ENCODE measurements at regions not wholly inside any gene's neighbourhood (a gene's known extent, or its start where the extent isn't known, plus 50 kb on each side); places are given as distances from the start of the nearest gene placed in this dataset.

DNA sequence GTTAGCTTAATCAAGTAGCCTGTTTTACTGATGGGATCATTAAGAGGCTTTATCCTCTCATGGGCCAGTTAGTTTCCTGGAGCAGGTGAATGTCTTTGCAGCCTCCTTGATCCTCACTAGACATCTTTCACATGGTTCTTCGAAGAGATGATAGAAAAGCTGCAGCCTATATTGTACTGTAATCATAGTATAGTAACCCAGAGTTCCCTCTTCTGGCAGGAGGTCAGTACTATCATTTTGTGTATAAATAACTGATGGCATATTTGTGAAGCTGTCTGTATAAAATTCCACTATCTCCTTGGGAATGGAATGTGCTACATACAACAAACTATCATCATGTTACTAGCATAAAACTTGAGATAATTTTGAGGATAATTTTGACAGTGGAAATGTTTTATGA is 123.8 kb upstream of the PRPS1L1 start:
- CTCF ChIA-PET, result interaction anchor here (0.6 kb wide), 1 partner anchor 65 kb away, joined by 3 read pairs; no protein-coding TSS in a partner anchor
- H3K36me3 ChIP-seq (ENCODE audit: control insufficient read depth in 4 of 4, insufficient read depth in 4 of 4, low read length in 3 of 4), result no peaks in the 10 kb centered on the region

DNA sequence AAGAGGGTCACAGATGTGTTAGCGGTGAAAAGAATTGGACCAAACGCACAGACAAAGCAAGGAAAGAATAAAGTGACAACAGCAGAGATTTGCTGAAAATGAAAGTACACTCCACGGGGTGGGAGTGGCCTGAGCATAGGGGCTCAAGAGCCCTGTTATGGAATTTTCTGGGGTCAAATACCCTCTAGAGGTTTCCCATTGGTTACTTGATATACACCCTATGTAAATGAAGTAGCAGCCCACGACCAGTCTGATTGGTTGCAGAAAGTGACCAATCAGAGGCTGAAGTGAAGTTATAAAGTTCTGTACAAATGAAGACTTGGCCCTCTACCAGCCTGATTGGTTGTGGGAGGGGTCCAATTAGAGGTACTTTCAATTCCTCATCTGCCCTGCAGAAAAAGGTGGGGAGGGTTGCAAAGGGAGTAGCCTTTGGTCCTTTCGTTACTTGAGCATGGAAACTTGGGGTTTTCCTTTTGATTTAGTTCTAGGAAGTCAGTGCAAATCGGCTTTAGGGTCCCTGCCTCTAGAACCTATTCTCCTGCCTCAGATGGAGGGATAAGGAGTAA is 125.6 kb upstream of the PRPS1L1 start:
- Histone ChIP-seq H3K4me1 (ENCODE audit: control extremely low read depth in 1 of 4, control insufficient read depth in 4 of 4, insufficient read depth in 4 of 4, low read length in 3 of 4) (no peaks in the 10 kb centered on the region), H3K36me3 (ENCODE audit: control insufficient read depth in 4 of 4, insufficient read depth in 4 of 4, low read length in 3 of 4) (no peaks in the 10 kb centered on the region), H3K27ac (ENCODE audit: insufficient read depth in 1 of 2, low read depth in 1 of 2, low read length in 2 of 2, poor library complexity in 1 of 2, severe bottlenecking in 2 of 2) (no peak overlapping the region), H3K4me3 (ENCODE audit: control insufficient read depth in 1 of 7, extremely low read depth in 1 of 7, insufficient read depth in 4 of 7, low read depth in 2 of 7, low read length in 6 of 7) (no peak overlapping the region), H3K27me3 (replicated peaks in 2 of 5; ENCODE audit: control insufficient read depth in 4 of 5, insufficient read depth in 5 of 5, low read length in 4 of 5) (no peaks in the 10 kb centered on the region), H3K9me3 (ENCODE audit: control extremely low read depth in 1 of 5, control insufficient read depth in 4 of 5, insufficient read depth in 2 of 5, low read depth in 1 of 5, low read length in 4 of 5) (no peaks in the 10 kb centered on the region)
- ChIA-PET POLR2A (no interaction called here), CTCF (no interaction called here)
- no peak for DNase-seq
- WGBS (ENCODE audit: insufficient coverage), result 100% methylated on average over 4 of the region's 6 CpGs

More for the DNA sequence above, 123.8 kb upstream of the PRPS1L1 start:
- POLR2A ChIA-PET, result interaction anchor here (0.7 kb wide), 1 partner anchor 605 kb away, joined by 8 read pairs; no protein-coding TSS in a partner anchor
- no peak overlapping the region for H3K27ac ChIP-seq (ENCODE audit: insufficient read depth in 1 of 2, low read depth in 1 of 2, low read length in 2 of 2, poor library complexity in 1 of 2, severe bottlenecking in 2 of 2)
- no peak overlapping the region for H3K4me3 ChIP-seq (ENCODE audit: control insufficient read depth in 1 of 7, extremely low read depth in 1 of 7, insufficient read depth in 4 of 7, low read depth in 2 of 7, low read length in 6 of 7)
- no CpG with 5 or more reads among the region's 1 CpG for WGBS (ENCODE audit: insufficient coverage)
- H3K9me3 ChIP-seq (ENCODE audit: control extremely low read depth in 1 of 5, control insufficient read depth in 4 of 5, insufficient read depth in 2 of 5, low read depth in 1 of 5, low read length in 4 of 5), result no peaks in the 10 kb centered on the region
- DNase-seq, result no peak
- H3K4me1 ChIP-seq (ENCODE audit: control extremely low read depth in 1 of 4, control insufficient read depth in 4 of 4, insufficient read depth in 4 of 4, low read length in 3 of 4), result no peaks in the 10 kb centered on the region
- no peaks in the 10 kb centered on the region for H3K27me3 ChIP-seq (replicated peaks in 2 of 5; ENCODE audit: control insufficient read depth in 4 of 5, insufficient read depth in 5 of 5, low read length in 4 of 5)

DNA sequence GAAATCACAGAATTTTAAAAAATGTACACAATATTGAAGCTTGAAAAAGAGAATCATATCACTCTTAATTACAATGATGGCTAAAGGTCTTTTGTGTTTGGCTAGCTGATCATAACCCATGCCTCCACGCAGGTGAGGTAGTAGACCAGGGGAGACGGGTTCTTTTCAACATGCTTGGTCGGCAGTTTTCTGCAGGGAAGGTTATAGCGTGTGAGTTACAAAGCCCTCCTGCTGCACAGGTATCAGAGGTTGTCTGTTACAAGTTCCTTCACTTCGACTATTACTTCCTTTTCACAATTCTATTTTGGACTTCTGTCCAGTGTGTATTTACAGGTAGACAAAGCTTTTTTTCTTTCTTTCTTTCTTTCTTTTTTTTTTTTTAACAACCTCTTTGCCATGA is 127.1 kb upstream of the PRPS1L1 start:
- POLR2A ChIA-PET, result no interaction called here
- WGBS (ENCODE audit: insufficient coverage), result no CpG with 5 or more reads among the region's 5 CpGs
- Histone ChIP-seq H3K4me3 (ENCODE audit: control insufficient read depth in 1 of 7, extremely low read depth in 1 of 7, insufficient read depth in 4 of 7, low read depth in 2 of 7, low read length in 6 of 7) (no peak overlapping the region), H3K27me3 (replicated peaks in 2 of 5; ENCODE audit: control insufficient read depth in 4 of 5, insufficient read depth in 5 of 5, low read length in 4 of 5) (no peaks in the 10 kb centered on the region), H3K9me3 (ENCODE audit: control extremely low read depth in 1 of 5, control insufficient read depth in 4 of 5, insufficient read depth in 2 of 5, low read depth in 1 of 5, low read length in 4 of 5) (no peaks in the 10 kb centered on the region), H3K27ac (ENCODE audit: insufficient read depth in 1 of 2, low read depth in 1 of 2, low read length in 2 of 2, poor library complexity in 1 of 2, severe bottlenecking in 2 of 2) (no peak overlapping the region), H3K4me1 (ENCODE audit: control extremely low read depth in 1 of 4, control insufficient read depth in 4 of 4, insufficient read depth in 4 of 4, low read length in 3 of 4) (no peaks in the 10 kb centered on the region), H3K36me3 (ENCODE audit: control insufficient read depth in 4 of 4, insufficient read depth in 4 of 4, low read length in 3 of 4) (no peaks in the 10 kb centered on the region)
- CTCF ChIA-PET, result interaction anchor here (0.7 kb wide), 1 partner anchor 382 kb away, joined by 3 read pairs; no protein-coding TSS in a partner anchor
- no peak for DNase-seq

DNA sequence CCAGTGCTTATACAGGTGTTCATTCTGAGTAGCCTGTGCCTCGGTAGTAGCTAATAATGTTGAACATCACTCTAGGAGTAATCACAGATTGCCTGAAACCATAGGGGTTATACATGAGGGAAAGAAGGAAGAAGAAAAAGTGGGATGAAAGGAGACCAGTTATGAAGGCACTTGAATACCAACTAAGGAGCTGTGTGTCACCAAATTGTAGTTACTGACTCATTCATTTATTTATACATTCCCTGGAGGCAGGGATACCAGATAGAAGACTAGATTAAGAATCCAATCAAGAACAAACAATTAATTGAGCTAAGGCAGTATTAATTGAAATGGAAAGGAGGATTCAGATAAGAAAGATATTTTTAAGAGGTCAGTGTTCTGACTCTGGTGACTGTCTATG is 129.6 kb upstream of the PRPS1L1 start:
- Histone ChIP-seq H3K4me3 (ENCODE audit: control insufficient read depth in 1 of 7, extremely low read depth in 1 of 7, insufficient read depth in 4 of 7, low read depth in 2 of 7, low read length in 6 of 7) (no peak overlapping the region), H3K27me3 (replicated peaks in 2 of 5; ENCODE audit: control insufficient read depth in 4 of 5, insufficient read depth in 5 of 5, low read length in 4 of 5) (no peaks in the 10 kb centered on the region), H3K36me3 (ENCODE audit: control insufficient read depth in 4 of 4, insufficient read depth in 4 of 4, low read length in 3 of 4) (no peaks in the 10 kb centered on the region), H3K4me1 (ENCODE audit: control extremely low read depth in 1 of 4, control insufficient read depth in 4 of 4, insufficient read depth in 4 of 4, low read length in 3 of 4) (peaks cover 0 to 9% (median 1%) of the 10 kb centered on the region in 4 experiments), H3K9me3 (ENCODE audit: control extremely low read depth in 1 of 5, control insufficient read depth in 4 of 5, insufficient read depth in 2 of 5, low read depth in 1 of 5, low read length in 4 of 5) (no peaks in the 10 kb centered on the region), H3K27ac (ENCODE audit: insufficient read depth in 1 of 2, low read depth in 1 of 2, low read length in 2 of 2, poor library complexity in 1 of 2, severe bottlenecking in 2 of 2) (no peak overlapping the region)
- CTCF ChIA-PET, result interaction anchor here (0.6 kb wide), 1 partner anchor 1138 kb away, joined by 4 read pairs; no protein-coding TSS in a partner anchor
- 100% methylated on average over 1 of the region's 1 CpG for WGBS (ENCODE audit: insufficient coverage)
- POLR2A ChIA-PET, result interaction anchor here (0.6 kb wide), 1 partner anchor 269 kb away, joined by 3 read pairs; no protein-coding TSS in a partner anchor
- no peak for DNase-seq

DNA sequence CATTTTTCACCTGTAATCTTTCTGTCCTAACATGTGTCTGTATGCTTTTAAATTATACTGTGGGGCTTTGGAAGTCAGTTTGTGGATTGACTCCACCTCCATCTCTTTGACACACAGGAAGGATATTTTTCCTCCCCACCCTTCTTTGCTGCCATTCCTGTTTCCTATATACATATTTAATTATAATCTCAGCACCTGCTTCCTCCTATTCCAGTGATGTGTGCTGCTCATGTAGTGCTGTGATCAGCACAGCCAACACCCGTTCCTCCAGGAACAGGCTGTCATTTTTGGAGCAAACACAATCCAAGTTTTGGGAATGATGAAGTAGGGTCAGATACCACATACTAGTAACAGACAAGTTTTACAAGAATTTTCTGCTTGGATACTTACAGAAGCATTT is 135.0 kb upstream of the PRPS1L1 start:
- H3K9me3 ChIP-seq (ENCODE audit: control extremely low read depth in 1 of 5, control insufficient read depth in 4 of 5, insufficient read depth in 2 of 5, low read depth in 1 of 5, low read length in 4 of 5), result no peaks in the 10 kb centered on the region
- ChIA-PET CTCF (no interaction called here), POLR2A (no interaction called here)
- H3K4me1 ChIP-seq (ENCODE audit: control extremely low read depth in 1 of 4, control insufficient read depth in 4 of 4, insufficient read depth in 4 of 4, low read length in 3 of 4), result peaks cover 0 to 16% (median 1%) of the 10 kb centered on the region in 4 experiments
- no peak for DNase-seq
- H3K27ac ChIP-seq (ENCODE audit: insufficient read depth in 1 of 2, low read depth in 1 of 2, low read length in 2 of 2, poor library complexity in 1 of 2, severe bottlenecking in 2 of 2), result no peak overlapping the region
- no peaks in the 10 kb centered on the region for H3K27me3 ChIP-seq (replicated peaks in 2 of 5; ENCODE audit: control insufficient read depth in 4 of 5, insufficient read depth in 5 of 5, low read length in 4 of 5)
- H3K4me3 ChIP-seq (ENCODE audit: control insufficient read depth in 1 of 7, extremely low read depth in 1 of 7, insufficient read depth in 4 of 7, low read depth in 2 of 7, low read length in 6 of 7), result no peak overlapping the region
- no CpG with 5 or more reads among the region's 1 CpG for whole genome bisulfite sequencing (ENCODE audit: insufficient coverage)
- H3K36me3 ChIP-seq (ENCODE audit: control insufficient read depth in 4 of 4, insufficient read depth in 4 of 4, low read length in 3 of 4), result no peaks in the 10 kb centered on the region

DNA sequence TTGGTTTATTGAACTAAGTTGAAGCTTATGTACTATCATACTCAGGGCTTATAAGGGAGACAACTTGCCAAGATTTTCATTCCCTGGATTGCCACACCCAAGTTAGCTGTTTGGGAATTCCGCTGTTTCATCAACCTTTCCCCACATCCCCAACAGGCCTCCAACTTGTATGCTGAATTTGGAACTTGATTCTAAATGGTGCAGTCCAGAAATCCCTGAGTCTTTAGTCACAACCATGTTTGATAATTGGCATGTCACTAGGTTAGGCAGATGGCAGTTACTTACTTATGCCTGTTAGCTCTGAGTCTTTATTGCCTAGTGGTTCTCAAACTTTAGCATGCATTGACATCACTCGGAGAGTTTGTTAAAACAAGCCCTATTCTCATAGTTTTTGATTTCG is 135.4 kb upstream of the PRPS1L1 start:
- ChIA-PET CTCF (no interaction called here), POLR2A (no interaction called here)
- H3K27ac ChIP-seq (ENCODE audit: insufficient read depth in 1 of 2, low read depth in 1 of 2, low read length in 2 of 2, poor library complexity in 1 of 2, severe bottlenecking in 2 of 2), result no peak overlapping the region
- DNase-seq, result no peak
- H3K27me3 ChIP-seq (replicated peaks in 2 of 5; ENCODE audit: control insufficient read depth in 4 of 5, insufficient read depth in 5 of 5, low read length in 4 of 5), result no peaks in the 10 kb centered on the region
- no peaks in the 10 kb centered on the region for H3K9me3 ChIP-seq (ENCODE audit: control extremely low read depth in 1 of 5, control insufficient read depth in 4 of 5, insufficient read depth in 2 of 5, low read depth in 1 of 5, low read length in 4 of 5)
- 100% methylated on average over 1 of the region's 3 CpGs for WGBS (ENCODE audit: insufficient coverage)
- H3K4me1 ChIP-seq (ENCODE audit: control extremely low read depth in 1 of 4, control insufficient read depth in 4 of 4, insufficient read depth in 4 of 4, low read length in 3 of 4), result peaks cover 0 to 16% (median 1%) of the 10 kb centered on the region in 4 experiments
- H3K4me3 ChIP-seq (ENCODE audit: control insufficient read depth in 1 of 7, extremely low read depth in 1 of 7, insufficient read depth in 4 of 7, low read depth in 2 of 7, low read length in 6 of 7), result no peak overlapping the region
- H3K36me3 ChIP-seq (ENCODE audit: control insufficient read depth in 4 of 4, insufficient read depth in 4 of 4, low read length in 3 of 4), result no peaks in the 10 kb centered on the region

DNA sequence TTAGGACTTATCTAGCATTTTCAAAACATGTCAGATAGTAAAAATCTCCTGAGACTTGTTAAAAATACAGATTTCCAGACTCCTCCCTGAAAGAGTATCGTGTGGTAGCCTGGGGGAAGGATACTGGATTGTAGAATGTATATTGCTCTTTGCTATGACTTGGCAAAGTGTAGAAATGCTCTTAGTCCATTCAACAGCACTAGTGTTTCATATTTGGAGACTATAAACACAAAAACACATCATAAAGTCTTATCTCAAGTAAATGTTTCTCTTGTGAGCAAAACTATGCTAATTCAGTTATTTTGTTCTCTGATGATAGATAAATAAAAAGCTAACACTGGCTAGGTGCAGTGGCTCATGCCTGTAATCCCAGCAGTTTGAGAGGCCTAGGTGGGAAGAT is 137.5 kb upstream of the PRPS1L1 start:
- no peak for DNase-seq
- H3K27me3 ChIP-seq (replicated peaks in 2 of 5; ENCODE audit: control insufficient read depth in 4 of 5, insufficient read depth in 5 of 5, low read length in 4 of 5), result no peaks in the 10 kb centered on the region
- no peak overlapping the region for H3K27ac ChIP-seq (ENCODE audit: insufficient read depth in 1 of 2, low read depth in 1 of 2, low read length in 2 of 2, poor library complexity in 1 of 2, severe bottlenecking in 2 of 2)
- no CpG with 5 or more reads among the region's 1 CpG for WGBS (ENCODE audit: insufficient coverage)
- peaks cover 0 to 16% (median 1%) of the 10 kb centered on the region in 4 experiments for H3K4me1 ChIP-seq (ENCODE audit: control extremely low read depth in 1 of 4, control insufficient read depth in 4 of 4, insufficient read depth in 4 of 4, low read length in 3 of 4)
- H3K4me3 ChIP-seq (ENCODE audit: control insufficient read depth in 1 of 7, extremely low read depth in 1 of 7, insufficient read depth in 4 of 7, low read depth in 2 of 7, low read length in 6 of 7), result no peak overlapping the region
- no peaks in the 10 kb centered on the region for H3K36me3 ChIP-seq (ENCODE audit: control insufficient read depth in 4 of 4, insufficient read depth in 4 of 4, low read length in 3 of 4)
- ChIA-PET POLR2A (no interaction called here), CTCF (no interaction called here)
- no peaks in the 10 kb centered on the region for H3K9me3 ChIP-seq (ENCODE audit: control extremely low read depth in 1 of 5, control insufficient read depth in 4 of 5, insufficient read depth in 2 of 5, low read depth in 1 of 5, low read length in 4 of 5)

Data from common myeloid progenitor, CD34-positive (primary cell).